ENCODE measurements at regions not wholly inside any gene's neighbourhood (a gene's known extent, or its start where the extent isn't known, plus 50 kb on each side); places are given as distances from the start of the nearest gene placed in this dataset.

GRCh38 chr4:112029771-112030171, 115.5 kb upstream of the FAM241A start:
- TF ChIP-seq TEAD4 (IDR thresholded peaks at IDR 0.05): no peak
- TF ChIP-seq NFIC (IDR thresholded peaks at IDR 0.05): no peak
- no peak for TF ChIP-seq MAX (IDR thresholded peaks at IDR 0.05)
- TF ChIP-seq YY1 (IDR thresholded peaks at IDR 0.05; ENCODE audit: low read depth): no peak
- TF ChIP-seq TAF1 (IDR thresholded peaks at IDR 0.05; ENCODE audit: low read depth): no peak
- no peak for TF ChIP-seq REST (IDR thresholded peaks at IDR 0.05; ENCODE audit: low read depth)
- TF ChIP-seq TCF12 (IDR thresholded peaks at IDR 0.05; ENCODE audit: low read depth): no peak
- no peak for TF ChIP-seq FOXM1 (IDR thresholded peaks at IDR 0.05; ENCODE audit: borderline replicate concordance, low read depth)
- TF ChIP-seq RAD21 (IDR thresholded peaks at IDR 0.05; ENCODE audit: low read depth): no peak
- no peak for TF ChIP-seq EGR1 (IDR thresholded peaks at IDR 0.05)
- no peak for TF ChIP-seq CEBPB (IDR thresholded peaks at IDR 0.05)
- TF ChIP-seq EP300 (IDR thresholded peaks at IDR 0.05; ENCODE audit: borderline replicate concordance): no peak
- TF ChIP-seq ZBTB7A (IDR thresholded peaks at IDR 0.05; ENCODE audit: low read depth): no peak

Measured in Ishikawa (cell line).